ENCODE measurements at regions not wholly inside any gene's neighbourhood (a gene's known extent, or its start where the extent isn't known, plus 50 kb on each side); places are given as distances from the start of the nearest gene placed in this dataset.
"Not testable (repeated sequence)": the region's sequence is repeated elsewhere in the genome, so short reads cannot be mapped to it uniquely, and the experiment has no call there.

GRCh38 chr14:89743828-89744227 is 210.7 kb downstream of the EFCAB11 start:
- DNase-seq (ENCODE audit: low read depth) = no peak

DNA sequence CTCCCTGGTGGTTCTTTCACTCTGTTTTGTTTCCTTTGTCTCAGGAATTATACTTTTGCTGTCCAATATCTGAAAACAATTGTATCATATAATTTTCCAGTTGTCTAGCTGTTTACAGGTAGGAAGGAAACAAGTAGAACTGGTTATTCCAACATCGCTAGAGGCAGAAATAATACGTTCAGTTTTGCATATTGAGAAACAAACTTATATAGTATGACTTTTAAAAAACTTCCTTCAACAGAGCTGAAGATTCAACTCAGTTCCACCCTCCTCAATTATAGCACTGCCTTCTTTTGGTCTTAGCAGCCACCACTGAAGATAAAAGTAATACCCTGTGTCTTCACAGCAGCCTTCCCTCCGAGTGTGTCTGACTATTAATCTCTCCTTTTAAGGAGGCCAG is 214.3 kb downstream of the EFCAB11 start:
- DNase-seq (ENCODE audit: low read depth) = no peak

DNA sequence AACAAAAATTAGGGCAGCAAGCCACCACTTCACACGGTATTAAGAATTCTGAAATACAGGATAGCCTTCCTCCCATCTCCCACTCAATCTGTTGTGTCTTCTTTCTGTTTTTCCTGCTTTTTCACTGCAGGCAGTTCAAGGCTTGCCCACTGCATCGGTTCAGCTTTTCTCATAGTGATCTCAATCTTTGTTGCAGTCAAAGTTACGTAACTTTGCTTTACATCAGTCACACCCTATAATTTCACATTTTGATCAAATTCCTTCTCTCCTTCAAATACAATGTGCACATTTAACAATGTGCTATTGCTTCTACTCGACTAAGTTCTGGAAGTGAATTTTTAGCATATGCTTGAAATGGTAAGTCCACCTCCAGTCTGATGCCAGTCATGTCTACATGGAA is 217.6 kb downstream of the EFCAB11 start:
- DNase-seq (ENCODE audit: low read depth) = no peak

DNA sequence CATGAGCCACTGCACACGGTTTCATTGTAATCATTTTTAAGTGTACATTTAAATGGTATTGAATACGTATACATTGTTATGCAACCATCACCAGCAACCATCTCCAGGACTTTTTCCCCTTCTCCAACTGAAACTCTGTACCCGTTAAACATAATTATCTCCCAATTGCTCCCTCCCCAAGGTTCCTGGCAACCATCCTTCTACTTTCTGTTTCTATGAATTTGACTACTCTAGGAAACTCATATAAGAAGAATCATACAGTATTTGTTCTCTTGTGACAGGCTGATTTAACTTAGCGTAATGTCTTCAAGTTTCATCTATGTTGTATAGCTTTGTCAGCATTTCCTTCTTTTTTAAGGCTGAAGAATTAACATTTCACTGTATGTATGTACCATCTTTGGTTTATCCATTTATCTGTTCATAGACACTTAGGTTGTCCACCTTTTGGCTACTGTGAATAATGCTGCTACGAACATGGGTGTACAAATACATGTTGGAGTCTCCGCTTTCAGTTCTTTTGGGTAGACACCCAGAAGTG is 223.1 kb downstream of the EFCAB11 start:
- DNase-seq (ENCODE audit: low read depth) = no peak

DNA sequence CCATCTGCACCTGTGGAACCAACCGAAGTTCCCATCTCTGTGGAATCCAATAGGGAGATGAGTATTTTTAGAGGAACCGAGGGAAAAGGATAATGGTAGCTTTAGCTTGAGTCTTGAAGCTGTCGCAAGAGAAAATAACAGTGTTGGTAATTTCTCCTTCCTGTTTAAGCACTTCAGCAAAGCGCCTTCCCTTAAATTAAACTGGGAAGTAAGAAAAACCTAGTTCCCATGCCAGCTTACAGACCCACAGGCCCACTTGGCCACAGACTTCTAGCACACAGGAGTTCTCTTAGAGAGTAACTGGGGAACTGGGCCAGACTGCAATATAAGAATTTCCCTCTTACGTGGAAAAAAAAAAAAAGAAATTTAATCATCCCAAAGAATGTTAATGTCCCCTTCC is 223.8 kb downstream of the EFCAB11 start:
- no peak for DNase-seq (ENCODE audit: low read depth)

DNA sequence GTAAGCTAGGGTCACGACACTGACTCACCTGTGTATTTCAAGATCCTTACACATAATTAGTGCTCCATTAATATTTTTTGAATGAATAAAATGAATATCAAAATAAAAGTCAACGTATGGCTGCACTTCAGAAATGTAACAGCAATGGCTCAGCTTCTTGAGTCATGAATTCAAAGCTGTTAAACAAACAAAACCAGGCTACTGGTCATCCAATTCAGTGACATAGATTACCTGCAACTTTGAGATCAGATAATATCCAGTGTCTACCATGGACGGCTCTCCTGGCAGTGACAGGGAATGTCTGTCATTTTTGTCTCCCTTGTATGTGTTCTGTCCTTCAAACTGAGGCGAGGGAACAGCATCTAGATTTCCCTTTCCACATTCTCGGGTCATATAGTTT is 225.6 kb downstream of the EFCAB11 start:
- no peak for DNase-seq (ENCODE audit: low read depth)

GRCh38 chr14:89726226-89726625 is 228.3 kb downstream of the EFCAB11 start:
- not testable (repeated sequence) for DNase-seq (ENCODE audit: low read depth)

DNA sequence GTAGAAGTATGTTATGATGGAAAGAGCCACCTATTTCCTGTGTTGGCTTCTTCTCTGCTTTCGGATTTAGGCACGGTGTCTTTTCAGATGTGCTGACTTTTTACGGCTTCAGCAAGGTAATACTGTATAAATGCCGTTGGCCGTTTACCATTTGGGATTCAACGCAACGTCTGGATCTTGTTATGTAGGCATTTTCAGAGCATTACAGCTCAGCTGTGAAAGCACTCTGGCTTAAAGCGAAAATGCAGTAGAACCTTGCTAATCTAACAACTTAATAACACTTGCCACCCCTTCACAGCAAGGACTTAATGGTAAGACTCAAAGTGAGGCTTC is 229.9 kb downstream of the EFCAB11 start:
- no peak for DNase-seq (ENCODE audit: low read depth)

- no peak for DNase-seq (ENCODE audit: low read depth)
Measured at GRCh38 chr14:89723930-89724627, 230.5 kb downstream of the EFCAB11 start.

DNA sequence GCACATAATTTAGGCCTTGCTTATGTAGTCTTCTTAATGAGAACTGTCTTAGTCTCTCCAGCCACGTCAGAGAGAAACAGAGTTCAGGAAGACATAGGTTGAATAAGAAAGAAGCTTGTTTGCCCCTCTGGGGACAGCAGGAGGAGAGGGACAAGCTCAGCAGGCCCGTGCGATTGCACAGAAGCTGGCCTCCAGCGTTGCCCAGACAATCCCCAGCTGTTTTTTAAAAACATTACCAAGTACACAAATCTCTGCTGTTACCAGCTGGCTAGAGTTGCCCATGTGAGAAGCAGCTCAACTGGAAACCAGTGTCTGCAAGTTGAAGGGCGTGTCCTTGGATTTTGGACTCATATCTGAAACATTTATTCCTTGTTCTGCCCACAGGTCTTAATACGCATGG is 232.6 kb downstream of the EFCAB11 start:
- DNase-seq (ENCODE audit: low read depth) = no peak

DNA sequence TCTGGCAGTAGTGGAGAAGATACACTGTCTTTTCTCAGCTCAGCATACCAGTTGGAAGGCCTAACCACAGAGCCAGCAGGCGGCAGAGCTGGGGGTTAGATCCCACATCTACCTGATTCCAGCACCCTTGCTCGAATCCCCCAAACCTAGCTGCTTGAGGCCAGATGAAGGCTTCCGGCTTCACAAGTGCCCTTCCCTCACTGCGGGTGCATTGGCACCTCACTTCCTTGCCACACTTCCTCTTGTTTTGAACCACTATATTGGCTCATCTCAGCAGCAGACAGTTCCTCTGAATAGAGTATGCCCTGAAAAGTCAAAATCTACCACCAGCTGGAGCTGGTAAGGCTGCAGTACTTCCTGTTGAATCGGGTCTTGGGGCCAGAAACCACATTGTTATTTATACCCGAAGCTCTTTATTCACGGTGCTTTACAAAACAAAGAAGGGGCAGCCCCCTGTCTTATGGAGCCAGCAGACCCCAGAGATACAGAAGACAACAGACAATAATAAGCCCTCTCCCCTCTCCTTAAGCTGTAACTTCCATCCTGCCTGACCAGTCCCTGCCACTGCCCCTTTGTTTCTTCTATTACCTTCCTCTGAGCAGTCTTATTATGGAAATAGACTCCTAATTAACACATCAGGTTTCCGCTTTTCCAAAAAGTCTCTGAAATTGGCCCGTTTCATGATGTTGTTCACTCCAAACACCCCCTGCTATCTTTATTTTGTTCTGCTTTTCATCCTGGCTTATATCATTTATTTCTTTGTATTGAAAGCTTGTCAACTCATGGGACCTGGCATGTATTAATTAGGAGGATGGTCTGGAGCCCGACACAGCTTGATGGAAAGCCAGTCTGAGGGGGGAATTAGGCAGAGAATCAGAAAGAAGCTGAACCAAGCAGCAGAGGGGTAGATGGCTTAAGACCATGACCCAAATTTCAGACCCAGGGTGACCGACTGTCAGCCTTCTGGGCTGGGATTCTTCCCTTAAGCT is 233.5 kb downstream of the EFCAB11 start:
- no peak for DNase-seq (ENCODE audit: low read depth)

- DNase-seq (ENCODE audit: low read depth) = no peak
Measured at GRCh38 chr14:89720076-89720687, 234.3 kb downstream of the EFCAB11 start.

- DNase-seq (ENCODE audit: low read depth) = no peak
Measured at GRCh38 chr14:89719366-89720075, 235.0 kb downstream of the EFCAB11 start.

- DNase-seq (ENCODE audit: low read depth) = no peak
Measured at GRCh38 chr14:89708982-89709625, 245.4 kb downstream of the EFCAB11 start.

DNA sequence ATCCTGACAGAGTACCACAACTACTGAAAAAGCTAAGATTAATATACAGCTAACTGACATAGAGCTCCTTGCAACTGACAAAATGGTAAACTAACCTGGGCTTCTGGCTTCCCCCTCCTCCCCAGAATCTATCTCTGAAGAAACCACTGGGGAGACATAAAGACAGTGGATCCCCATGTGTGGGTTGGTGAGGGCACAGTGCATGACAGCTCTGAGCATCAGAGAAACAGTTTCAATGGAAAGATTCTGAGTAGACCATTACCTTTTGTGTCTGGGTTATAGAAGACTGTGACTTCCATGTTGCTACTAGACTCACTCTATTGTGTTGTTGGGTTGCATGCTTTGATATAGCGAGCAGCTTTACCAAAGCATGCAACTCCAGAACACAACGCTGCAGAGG is 247.4 kb downstream of the EFCAB11 start:
- no peak for DNase-seq (ENCODE audit: low read depth)

DNA sequence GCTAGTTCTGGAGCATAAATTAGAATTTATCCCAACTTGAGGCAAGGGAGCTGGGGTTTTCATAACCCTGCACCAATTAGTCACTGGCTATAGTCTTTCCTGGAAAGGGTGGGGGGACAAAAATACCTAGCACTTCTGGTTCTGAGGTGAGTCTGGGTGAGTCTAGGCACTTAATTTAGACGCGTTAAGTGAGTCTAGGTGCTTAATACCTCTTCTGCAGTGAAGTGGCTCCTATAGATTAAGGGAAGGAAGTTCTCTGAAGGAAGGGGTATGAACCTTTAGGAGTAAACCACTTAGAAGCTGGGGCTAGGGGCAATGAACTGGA is 251.7 kb downstream of the EFCAB11 start:
- no peak for DNase-seq (ENCODE audit: low read depth)

- DNase-seq (ENCODE audit: low read depth) = no peak
Measured at GRCh38 chr14:89702073-89702875, 252.3 kb downstream of the EFCAB11 start.

DNA sequence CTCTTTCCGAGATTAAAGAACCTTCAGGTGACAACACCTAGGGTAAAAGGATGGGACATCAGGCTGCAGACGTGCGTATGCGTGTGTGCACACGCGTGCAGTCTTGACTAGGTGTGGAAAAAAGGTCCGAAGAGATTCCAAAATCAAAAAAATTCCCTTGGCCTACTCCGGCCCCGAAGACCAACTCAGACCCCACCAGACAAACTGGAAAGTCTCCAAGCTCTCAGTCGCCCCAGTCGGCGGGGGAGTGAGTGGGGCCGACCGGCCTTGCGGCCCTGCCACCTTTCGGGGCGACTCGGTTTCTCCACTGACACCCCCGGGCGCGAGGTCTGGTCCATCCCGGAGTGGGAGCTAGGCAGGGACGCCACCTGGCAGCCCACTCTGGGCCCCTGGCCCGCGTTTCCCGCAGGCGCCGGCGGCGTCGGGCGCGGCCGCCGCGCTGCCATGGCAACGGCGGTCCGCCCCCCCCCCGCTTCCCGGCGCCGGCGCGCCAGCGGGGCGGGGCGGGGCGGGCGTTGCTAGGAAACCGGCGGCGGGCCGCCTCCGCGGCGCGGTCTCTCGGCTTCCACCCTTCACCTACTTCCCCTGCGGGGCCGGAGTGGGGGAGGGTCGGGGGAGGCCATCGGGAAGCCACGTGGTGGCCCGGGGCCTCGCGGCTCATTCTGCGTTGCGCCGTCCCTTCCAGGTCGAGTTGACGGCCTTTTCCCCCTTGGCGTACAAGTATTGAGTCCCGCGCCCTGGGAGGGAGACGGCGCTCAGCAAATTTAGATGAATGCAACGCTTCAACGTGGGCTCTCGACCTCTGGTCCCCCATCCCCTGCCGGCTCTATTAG is 253.1 kb downstream of the EFCAB11 start:
- peak; percentile 72 for DNase-seq (ENCODE audit: low read depth)

DNA sequence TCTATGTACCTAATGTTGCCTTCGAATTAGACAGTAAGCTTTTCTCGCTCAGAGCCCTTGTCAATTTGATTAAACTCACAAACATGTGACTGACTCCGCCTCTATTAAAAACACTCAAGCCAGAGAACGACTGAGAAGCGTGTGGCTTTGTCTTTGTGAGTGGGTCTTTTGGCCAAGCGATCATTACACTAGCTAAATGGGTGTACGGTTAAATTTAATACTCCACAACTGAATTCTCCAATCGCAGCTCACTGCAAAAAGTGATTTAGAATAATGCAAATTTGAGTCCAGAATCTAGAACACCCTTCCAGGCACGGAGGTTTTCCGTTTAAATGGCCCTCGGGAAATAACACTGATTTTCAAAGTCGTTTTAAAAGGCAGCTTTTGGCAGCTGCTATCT is 253.7 kb downstream of the EFCAB11 start:
- no peak for DNase-seq (ENCODE audit: low read depth)

GRCh38 chr14:89699071-89699470 is 255.5 kb downstream of the EFCAB11 start:
- DNase-seq (ENCODE audit: low read depth) = no peak

All from stimulated activated CD8-positive, alpha-beta memory T cell treated with anti-CD3 and anti-CD28 coated beads, Interleukin-7, amount 100 ng/mL, for 24 hours (primary cell).